ENCODE measurements at regions not wholly inside any gene's neighbourhood (a gene's known extent, or its start where the extent isn't known, plus 50 kb on each side); places are given as distances from the start of the nearest gene placed in this dataset.

- TF ChIP-seq POLR2A (IDR thresholded peaks at IDR 0.05; ENCODE audit: low read depth) = no peak
- no peak for TF ChIP-seq CTCF (IDR thresholded peaks at IDR 0.05)
These were observed 1148.1 kb upstream of the NCAM2 start for GRCh38 chr21:19850157-19850556.
